Retina (tissue), 1 donor: ENCODE measurements at regions not wholly inside any gene's neighbourhood (a gene's known extent, or its start where the extent isn't known, plus 50 kb on each side); places are given as distances from the start of the nearest gene placed in this dataset.

ENCODE experiments used
- DNase-seq: peaks from one replicate; pipeline ENCODE4 v3.0.0-alpha.2; 2016

- no peak for DNase-seq
Observed at GRCh38 chr10:10118131-10118530, 899.5 kb upstream of the CELF2 start.

- no peak for DNase-seq
Observed at GRCh38 chr10:10120671-10121070, 897.0 kb upstream of the CELF2 start.

GRCh38 chr10:10125676-10126075 is 892.0 kb upstream of the CELF2 start:
- no peak for DNase-seq

DNA sequence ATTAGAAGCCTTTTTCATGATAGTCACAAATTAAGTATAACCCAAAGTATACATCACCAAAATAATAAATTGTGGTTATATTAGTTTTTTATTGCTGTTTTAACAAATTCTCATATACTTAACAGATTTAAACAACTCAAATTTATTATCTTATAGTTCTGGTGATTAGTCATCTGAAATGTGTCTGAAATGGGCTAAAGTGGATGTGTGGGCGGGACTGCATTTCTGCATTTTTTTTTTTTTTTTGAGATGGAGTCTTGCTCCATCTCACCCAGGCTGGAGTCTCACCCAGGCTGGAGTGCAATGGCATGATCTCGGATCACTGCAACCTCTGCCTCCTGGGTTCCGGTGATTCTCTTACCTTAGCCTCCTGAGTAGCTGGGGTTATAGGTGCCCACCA is 891.5 kb upstream of the CELF2 start:
- DNase-seq: no peak

- DNase-seq: no peak
Observed at GRCh38 chr10:10128387-10128786, 889.3 kb upstream of the CELF2 start.

DNA sequence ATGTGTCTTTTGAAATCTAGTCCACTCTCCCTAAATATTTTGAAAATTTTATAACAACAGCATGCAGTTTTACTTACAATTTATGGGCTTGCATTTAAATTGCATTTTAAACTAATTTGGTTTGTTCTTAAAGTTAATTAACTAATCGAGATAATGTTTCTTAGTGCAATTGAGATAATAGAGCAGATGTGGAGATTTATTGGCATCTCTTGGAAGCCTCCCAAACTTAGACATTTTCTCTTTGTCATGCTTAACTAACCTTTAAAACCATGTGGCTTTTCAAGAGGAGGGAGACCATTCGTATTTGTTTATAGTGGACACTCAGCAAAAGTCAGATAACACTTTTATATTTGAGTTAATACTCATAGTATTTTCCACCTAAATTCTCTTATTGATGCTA is 887.0 kb upstream of the CELF2 start:
- DNase-seq: no peak

GRCh38 chr10:10132009-10132408 is 885.7 kb upstream of the CELF2 start:
- no peak for DNase-seq

GRCh38 chr10:10133281-10133680 is 884.4 kb upstream of the CELF2 start:
- DNase-seq: peak; percentile 66

GRCh38 chr10:10138685-10139084 is 879.0 kb upstream of the CELF2 start:
- DNase-seq: no peak

- no peak for DNase-seq
Observed at GRCh38 chr10:10141782-10142382, 875.8 kb upstream of the CELF2 start.

GRCh38 chr10:10146604-10147003 is 871.1 kb upstream of the CELF2 start:
- no peak for DNase-seq

GRCh38 chr10:10149899-10150298 is 867.8 kb upstream of the CELF2 start:
- no peak for DNase-seq

GRCh38 chr10:10156917-10157600 is 860.6 kb upstream of the CELF2 start:
- peak; percentile 58 for DNase-seq

DNA sequence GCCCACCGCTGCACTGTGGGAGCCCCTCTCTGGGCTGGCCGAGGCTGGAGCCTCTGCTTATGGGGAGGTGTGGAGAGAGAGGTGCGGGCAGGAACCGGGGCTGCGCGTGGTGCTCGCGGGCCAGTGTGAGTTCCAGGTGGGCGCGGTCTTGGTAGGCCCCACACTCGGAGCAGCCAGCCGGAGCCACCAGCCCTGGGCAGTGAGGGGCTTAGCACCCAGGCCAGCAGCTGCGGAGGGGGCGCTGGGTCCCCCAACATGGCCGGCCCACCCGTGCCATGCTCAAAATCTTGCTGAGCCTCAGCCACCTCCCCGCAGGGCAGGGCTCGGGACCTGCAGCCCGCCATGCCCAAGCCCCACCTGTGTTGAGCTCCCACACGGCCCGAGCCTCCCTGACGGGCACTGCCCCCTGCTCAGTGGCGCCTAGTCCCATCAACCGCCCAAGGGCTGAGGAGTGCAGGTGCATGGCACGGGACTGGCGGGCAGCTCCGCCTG is 856.8 kb upstream of the CELF2 start:
- DNase-seq: no peak

DNA sequence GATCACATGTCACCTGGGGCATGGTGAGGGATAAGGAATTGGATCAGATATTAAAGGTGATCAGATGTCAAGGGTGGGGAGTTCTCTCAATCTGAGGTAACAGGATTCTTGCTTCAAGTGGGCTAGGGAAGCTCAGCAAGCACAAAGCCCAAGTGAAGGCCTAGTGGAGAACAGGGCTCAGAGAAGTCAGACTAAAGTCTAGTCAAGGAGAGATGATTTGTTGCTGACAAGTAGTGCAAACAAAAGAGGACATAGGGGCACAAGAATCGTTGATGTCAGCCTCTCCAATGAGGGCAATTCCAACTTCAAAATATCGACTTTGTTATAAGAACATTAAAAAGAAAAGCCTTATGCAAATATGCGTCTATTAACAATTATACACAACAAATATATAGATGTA is 852.8 kb upstream of the CELF2 start:
- no peak for DNase-seq

GRCh38 chr10:10165415-10165814 is 852.3 kb upstream of the CELF2 start:
- DNase-seq: no peak

DNA sequence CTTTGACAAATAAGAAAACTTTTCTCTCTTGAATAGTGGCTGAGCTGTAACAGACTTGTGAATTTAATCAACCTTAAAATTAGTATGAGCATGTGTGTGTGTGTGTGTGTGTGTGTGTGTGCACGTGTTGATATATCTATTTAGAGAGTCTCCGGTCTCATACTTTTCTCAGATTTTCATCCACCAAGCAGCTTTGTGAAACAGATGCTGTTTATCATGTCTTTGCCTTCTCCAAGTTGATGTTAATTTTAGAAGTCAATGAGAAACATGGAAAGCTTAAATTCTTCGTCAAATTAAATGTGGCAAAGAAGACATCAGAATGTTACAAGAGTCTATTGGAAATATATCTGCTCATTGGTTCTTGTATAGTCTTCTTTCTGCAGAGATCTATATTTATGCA is 839.2 kb upstream of the CELF2 start:
- no peak for DNase-seq

- DNase-seq: no peak
Observed at GRCh38 chr10:10193848-10194247, 823.8 kb upstream of the CELF2 start.

DNA sequence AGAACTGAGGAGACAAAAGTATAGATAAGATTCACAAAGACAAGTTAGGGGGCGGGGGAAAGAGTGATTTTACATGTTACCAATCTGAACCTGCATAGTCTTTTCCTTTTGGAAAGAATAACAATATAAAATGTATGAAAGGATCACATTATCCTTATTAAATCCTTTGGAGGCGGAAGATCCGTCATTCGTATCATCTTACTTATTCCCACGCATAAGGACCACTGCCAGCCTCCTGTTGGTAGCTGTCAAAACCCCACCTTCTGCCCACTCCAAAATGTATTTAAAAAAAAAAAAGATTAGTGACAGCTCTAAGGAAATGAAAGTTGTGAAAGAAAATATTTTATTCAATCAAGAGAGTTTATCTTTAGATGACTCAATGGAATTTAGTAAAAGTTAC is 821.0 kb upstream of the CELF2 start:
- no peak for DNase-seq

- DNase-seq: no peak
Observed at GRCh38 chr10:10197423-10197822, 820.2 kb upstream of the CELF2 start.

DNA sequence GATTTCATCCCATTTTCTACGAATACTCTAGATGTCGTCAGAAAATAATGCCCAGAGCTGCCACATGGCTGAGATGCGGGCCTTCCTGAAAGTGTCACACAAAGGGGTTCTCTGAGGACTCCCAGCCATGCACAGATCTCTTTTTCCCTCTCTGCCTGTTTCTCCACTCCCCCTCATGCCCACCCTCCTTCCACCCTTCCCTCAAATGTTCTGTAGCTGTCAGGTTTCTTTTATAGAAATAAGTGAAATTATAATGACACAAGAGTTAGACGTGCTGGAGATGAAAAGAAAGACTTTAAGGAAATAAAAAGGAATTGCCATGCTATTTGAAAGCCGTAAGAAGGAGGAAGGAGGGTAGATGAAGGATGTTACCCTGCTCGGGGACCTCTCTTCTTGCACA is 819.3 kb upstream of the CELF2 start:
- DNase-seq: no peak

DNA sequence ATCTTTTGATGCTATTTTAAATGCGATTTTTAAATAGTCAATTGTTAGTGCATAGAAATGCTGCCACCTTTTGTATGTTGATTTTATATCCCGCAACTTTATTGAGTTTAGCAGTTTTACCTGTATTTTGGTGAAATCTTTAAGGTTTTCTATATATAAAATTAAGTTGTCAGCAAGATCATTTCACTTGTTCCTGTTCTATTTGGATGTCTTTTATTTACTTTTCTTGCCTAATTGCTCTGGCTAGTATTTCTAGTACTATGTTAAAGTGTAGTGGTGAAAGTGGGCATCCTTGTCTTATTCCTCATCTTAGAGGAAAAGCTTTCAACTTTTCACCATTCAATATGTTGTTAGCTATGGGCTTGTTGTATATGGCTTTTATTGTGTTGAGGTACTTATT is 813.3 kb upstream of the CELF2 start:
- DNase-seq: no peak

DNA sequence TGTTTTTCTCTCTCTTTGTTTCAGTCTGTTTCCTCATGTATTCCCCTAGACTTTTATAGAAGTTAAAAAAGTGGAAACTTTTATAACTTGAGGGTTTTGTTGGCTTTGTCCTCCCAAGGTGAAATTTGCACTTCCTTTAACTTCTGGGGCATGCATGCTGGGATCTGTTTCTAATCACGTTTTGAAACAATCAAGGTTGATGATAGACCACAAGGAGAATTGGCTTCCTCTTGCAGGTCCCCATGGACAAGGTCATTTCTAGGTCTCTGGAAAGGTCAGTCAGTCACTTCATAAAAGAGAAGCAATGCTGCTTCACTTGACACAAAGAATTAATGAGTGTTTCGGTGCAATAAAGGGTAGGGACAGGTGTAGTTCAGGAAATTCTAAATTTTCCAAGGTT is 811.8 kb upstream of the CELF2 start:
- no peak for DNase-seq

- DNase-seq: no peak
Observed at GRCh38 chr10:10207538-10207937, 810.1 kb upstream of the CELF2 start.

DNA sequence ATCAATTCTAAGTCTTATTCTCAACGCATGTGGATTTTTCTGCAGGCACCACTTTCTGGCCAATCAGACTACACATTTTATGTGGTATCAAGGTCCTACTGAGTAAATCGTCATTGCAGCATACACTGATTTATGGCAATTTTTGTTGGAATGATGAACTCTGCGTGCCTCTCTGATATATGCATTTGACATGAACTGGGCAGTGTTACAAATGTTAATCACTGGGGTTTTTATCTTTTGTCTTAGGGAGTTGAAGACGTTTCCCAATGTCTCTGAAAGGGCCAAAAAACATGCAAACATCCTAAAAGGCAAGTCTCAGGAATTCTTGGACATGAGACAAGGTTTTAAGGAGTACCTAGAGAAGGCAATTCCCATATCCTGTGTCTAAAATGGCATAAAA is 809.5 kb upstream of the CELF2 start:
- no peak for DNase-seq
